ENCODE measurements at regions not wholly inside any gene's neighbourhood (a gene's known extent, or its start where the extent isn't known, plus 50 kb on each side); places are given as distances from the start of the nearest gene placed in this dataset.
"Not testable (repeated sequence)": the region's sequence is repeated elsewhere in the genome, so short reads cannot be mapped to it uniquely, and the experiment has no call there.

DNA sequence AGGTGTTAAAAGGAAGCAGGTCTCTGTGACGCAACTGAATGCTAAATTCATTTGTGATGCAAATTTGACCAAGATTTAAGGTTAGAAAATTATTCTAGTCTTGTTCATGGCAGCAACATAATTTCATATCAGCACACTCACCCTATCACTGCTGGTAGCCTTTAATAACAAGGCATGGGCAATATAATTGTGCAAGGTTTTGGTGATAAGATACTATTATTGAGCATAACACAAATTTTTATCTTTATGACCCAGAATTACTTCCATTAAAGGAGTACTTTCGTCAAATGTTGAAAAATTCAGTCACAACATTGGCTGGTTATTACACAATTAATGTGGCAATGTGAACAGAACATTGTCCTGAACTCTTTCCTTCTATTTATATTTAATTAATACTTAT, 96.0 kb upstream of the PAM start:
- in situ Hi-C loops (cut with HindIII; ENCODE audit: low pct_unique_long_range_greater_than_20kb, low sequenced_read_pairs) = no loop called here
- no peak for TF ChIP-seq JUND (IDR thresholded peaks at IDR 0.05; ENCODE audit: low read depth)
- no peak for DNase-seq (ENCODE audit: low read depth in 1 of 2, low spot score in 1 of 2)

DNA sequence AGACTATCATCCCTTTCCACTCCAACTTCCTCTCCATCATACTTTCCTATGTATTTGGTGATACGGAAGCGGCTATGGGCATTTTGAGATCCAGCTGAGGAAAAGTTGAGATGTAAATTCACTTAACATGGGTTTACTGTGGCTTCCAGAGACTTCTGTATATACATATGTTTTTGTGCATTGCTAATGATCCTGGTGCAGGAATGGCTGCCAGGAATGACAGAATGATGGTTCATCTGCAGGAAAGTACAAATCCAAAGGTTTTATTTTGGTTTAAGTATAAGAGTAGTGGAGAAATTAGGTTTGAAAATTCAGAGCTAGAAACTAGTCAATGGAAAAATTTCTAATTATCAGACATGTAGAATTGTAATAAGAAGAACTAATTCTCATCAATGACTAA, 95.0 kb upstream of the PAM start:
- DNase-seq (ENCODE audit: low read depth in 1 of 2, low spot score in 1 of 2) = no peak
- TF ChIP-seq JUND (IDR thresholded peaks at IDR 0.05; ENCODE audit: low read depth) = no peak
- in situ Hi-C loops (cut with HindIII; ENCODE audit: low pct_unique_long_range_greater_than_20kb, low sequenced_read_pairs) = no loop called here

DNA sequence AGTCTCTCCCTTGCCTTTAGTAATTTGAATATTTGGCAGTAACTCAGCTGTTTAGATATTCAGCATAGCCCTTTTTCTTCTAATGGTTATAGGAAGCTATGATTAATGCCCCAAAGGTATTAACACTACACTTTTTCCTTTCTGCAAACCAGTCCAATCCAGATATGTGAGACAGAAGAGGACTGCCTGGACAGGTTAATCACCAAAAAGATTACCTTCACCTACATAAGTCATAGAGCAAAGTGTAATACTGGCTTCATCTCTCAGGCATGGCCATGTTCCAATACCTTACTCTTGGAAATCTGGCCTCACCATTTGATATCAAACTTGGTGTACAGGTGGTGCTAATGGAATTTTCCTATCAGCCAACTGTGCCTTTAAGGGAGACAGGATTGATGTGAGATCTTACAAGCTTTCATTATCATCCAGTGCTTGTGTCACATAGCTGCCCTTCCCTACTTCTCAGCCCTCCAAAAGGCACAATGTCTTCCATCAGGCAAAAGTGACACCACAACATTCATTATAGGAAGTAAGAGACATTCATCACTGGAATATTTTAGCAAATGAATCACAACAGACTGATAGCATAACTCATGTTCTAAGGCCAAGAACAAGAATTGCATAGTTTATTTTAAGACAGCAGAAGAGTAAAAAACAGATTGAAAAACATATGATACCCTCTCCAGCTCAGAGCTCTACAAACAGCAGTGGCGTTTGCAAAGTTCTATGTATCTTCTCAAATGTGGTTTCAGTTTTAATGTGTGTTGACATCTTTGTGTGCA, 91.2 kb upstream of the PAM start:
- in situ Hi-C loops (cut with HindIII; ENCODE audit: low pct_unique_long_range_greater_than_20kb, low sequenced_read_pairs) = no loop called here
- no peak for DNase-seq (ENCODE audit: low read depth in 1 of 2, low spot score in 1 of 2)
- no peak for TF ChIP-seq JUND (IDR thresholded peaks at IDR 0.05; ENCODE audit: low read depth)

DNA sequence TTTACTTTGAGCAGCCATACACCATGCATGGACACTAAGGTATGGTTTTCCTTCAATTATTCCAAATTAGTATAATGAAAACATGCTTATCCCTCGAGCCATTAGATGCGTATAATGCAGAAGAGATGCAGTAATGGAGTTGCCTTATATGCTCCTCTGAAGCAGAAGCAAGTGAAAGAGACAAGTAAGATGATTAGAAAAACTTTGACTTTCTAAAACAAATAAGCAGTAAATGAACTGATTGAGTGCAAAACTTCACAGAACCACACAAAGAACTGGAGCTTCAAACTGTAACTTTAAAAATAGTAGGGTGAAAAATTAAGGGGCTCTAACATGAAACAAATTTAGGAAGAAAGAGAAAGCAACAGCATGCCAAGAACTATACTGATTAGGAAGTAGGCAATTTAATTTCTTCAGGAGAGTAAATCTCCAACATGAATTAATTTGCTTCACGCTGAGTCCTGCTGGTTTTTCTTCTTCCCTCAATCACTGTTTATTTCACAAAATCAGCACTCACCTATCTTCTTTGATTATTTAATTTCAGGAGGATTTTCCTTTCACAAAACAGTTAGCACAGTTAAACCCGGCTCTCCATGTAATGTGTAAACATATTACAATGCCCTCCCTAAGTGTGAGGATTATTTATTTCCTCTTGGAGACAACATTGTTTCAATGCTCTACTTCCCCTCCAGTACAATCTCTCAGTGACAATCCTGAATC, 90.3 kb upstream of the PAM start:
- DNase-seq (ENCODE audit: low read depth in 1 of 2, low spot score in 1 of 2) = no peak
- no peak for TF ChIP-seq JUND (IDR thresholded peaks at IDR 0.05; ENCODE audit: low read depth)
- in situ Hi-C loops (cut with HindIII; ENCODE audit: low pct_unique_long_range_greater_than_20kb, low sequenced_read_pairs) = no loop called here

DNA sequence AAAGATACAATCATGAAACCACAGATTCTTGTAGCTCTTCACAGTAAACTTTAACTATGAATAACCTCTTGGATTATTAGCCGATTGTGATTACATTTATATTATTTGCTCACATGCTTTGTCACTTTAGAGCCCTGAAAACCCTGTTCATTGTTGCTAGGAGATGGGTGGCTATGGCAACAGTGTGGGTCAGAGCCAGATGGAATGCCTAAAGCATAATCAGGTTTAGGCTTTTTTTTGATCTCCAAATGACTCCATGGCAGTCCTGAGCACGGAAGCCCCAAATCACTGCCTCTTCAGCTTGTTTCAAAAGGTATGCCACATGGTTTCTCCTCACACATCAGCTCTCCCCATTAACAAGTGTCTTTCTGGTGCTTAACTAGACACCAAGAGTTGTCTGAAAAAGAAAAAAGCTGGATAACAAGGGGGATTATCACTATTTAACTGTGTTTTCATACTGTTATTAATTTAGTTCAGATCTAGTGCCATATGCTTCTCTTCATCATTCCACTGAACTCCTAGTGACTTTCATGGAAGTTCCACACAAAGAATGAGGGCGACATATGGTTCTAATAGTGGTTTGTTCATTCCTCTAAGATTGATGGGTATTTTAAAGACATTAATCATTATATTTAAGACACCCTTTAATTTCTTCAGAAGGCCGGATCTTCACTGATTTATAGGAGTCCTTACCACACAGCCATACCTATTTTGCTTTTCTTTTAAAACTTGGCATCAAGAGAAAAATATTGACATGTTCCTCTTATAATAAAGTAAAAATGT, 88.8 kb upstream of the PAM start:
- TF ChIP-seq JUND (IDR thresholded peaks at IDR 0.05; ENCODE audit: low read depth) = no peak
- in situ Hi-C loops (cut with HindIII; ENCODE audit: low pct_unique_long_range_greater_than_20kb, low sequenced_read_pairs) = no loop called here
- peak in 1 of 2 experiments; percentile 35 for DNase-seq (ENCODE audit: low read depth in 1 of 2, low spot score in 1 of 2)

DNA sequence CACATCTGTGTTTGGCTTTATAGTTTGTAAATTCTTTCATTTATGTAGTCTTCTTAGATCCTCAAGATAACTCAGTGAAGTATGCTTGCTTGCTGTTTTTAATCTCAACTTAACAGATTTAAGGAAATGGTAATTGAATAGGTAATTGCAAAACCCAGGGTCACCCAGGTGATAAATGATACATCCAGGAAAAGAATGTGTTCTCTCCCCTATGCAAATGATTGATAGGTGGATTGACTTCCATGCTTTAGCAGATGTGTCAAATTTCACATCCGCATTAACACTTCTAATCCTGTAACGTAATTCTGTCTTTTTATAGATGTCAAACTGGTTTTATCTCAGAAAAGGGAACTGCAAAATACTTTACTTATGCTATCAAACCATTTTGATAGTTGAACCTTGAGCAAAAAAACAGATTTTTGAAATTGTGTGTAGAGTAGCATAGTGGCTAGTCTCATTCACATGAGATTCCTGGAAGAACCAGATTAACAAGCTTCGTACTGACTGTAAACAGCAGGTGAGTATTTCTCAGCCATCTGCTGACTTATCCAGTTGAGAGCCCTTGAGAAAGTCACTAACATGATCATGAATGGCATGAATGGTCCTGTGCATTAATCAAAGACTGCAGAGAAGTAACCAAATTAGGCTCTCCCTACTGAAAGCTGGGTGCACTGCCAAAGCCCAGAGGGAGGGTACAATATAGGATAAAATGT, 86.7 kb upstream of the PAM start:
- no peak for TF ChIP-seq JUND (IDR thresholded peaks at IDR 0.05; ENCODE audit: low read depth)
- DNase-seq (ENCODE audit: low read depth in 1 of 2, low spot score in 1 of 2) = peak; percentile 30 to 68
- in situ Hi-C loops (cut with HindIII; ENCODE audit: low pct_unique_long_range_greater_than_20kb, low sequenced_read_pairs) = no loop called here

DNA sequence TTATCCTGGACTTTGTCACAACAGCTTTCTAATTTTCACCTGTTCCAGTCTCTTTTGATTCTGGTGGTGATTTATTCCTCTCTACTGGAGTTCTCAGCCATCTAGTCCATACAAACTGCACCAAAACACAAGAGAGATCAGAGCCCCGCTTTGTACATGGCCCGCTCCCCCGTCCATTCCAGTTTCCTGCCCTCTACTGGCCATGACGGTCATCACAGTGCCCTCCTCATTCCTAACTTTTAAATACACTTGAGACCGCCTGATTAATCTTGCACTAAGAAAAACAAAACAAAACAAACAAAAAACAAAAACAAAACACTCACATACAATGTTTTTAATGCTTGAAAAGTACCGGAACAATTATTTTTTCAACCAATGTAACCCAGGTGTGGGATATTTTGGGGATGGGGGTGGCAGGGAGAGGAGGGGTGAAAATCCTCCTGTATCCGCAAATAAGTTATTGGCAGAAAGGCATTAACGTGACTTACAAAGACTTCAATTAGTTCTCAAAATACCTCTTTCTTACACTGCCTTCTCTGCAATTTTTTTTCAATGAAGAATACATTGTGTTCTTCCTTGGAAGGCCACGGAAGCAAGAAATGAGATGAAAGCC, 84.8 kb upstream of the PAM start:
- peak; percentile 30 to 40 for DNase-seq (ENCODE audit: low read depth in 1 of 2, low spot score in 1 of 2)
- in situ Hi-C loops (cut with HindIII; ENCODE audit: low pct_unique_long_range_greater_than_20kb, low sequenced_read_pairs) = no loop called here
- no peak for TF ChIP-seq JUND (IDR thresholded peaks at IDR 0.05; ENCODE audit: low read depth)

DNA sequence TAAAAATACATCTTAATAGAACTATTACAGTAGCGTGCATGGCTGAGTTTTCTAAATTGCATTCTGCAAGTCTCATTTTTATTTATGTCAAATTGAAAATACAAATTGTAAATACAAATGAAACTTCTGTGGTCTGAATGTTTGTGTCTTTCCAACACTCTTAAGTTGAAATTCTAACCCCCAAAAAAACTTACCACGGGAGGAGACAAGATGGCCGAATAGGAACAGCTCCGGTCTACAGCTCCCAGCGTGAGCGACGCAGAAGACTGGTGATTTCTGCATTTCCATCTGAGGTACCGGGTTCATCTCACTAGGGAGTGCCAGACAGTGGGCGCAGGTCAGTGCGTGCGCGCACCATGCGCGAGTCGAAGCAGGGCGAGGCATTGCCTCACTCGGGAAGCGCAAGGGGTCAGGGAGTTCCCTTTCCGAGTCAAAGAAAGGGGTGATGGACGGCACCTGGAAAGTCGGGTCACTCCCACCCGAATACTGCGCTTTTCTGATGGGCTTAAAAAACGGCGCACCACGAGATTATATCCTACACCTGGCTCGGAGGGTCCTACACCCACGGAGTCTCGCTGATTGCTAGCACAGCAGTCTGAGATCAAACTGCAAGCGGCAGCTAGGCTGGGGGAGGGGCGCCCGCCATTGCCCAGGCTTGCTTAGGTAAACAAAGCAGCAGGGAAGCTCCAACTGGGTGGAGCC, 83.9 kb upstream of the PAM start:
- not testable (repeated sequence) for DNase-seq (ENCODE audit: low read depth in 1 of 2, low spot score in 1 of 2)

DNA sequence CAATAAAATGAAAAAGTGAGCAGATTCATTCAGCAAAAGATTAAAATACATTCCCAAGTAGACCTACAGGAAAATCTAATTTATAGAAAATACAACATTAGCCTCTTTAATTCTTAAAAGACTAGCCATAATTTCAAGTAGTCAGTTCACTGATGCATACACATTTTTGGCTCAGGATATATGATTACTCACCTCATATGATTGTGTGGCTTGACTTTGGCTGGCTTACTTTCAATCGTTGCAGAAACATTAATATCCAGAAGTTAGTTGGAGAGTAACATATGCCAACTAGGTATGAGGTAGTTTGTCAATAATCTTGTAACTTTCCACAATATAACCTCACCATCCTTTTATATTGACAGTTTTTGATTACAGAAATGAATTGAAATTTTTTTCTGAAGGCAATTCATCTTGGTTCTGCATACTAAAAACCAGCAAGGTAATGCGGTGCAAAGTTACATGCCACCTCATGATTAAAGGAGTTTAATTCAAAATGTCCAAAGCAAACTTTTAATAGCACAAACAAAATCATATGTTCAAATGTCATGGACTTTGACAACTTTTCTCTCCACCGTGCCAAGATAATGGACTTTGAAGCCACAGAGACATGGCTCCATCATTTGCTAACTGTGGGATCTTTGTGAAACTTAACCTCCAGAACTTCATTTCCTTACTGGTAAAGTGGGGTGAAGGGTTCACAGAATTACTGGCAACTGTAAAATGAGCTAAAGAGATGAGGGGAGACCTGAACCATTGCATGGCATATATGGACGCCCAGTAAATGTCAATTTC, 76.6 kb upstream of the PAM start:
- in situ Hi-C loops (cut with HindIII; ENCODE audit: low pct_unique_long_range_greater_than_20kb, low sequenced_read_pairs) = no loop called here
- TF ChIP-seq JUND (IDR thresholded peaks at IDR 0.05; ENCODE audit: low read depth) = no peak
- DNase-seq (ENCODE audit: low read depth in 1 of 2, low spot score in 1 of 2) = no peak

More for the DNA sequence above, 83.9 kb upstream of the PAM start:
- in situ Hi-C loops (cut with HindIII; ENCODE audit: low pct_unique_long_range_greater_than_20kb, low sequenced_read_pairs) = not testable (repeated sequence)

DNA sequence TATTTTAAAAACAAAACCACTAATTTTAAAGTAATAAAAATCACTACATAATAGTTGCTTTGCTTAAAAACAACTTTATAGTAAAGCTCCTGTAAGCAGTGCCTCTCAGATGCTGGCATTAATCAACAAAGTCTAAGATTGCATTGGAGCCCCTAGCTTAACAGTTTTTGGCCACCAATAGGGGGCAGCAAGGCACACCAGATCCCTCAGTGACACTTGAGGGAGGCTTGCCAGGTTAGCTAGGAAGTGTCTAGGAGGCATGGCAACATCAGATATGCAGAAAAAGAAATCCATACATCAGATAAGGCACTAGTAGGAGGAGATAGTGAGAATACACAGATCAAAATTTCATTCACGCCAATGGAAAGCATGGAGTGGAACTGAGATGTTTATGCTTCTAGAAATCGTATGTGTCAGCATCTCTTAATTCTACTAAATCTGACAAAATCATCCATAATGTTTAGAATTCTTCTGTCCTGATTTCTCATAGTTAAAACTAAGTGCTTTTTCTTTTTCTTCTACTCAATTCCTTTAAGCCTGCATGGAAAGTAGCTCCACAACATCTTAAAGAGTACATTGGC, 73.6 kb upstream of the PAM start:
- in situ Hi-C loops (cut with HindIII; ENCODE audit: low pct_unique_long_range_greater_than_20kb, low sequenced_read_pairs) = no loop called here
- DNase-seq (ENCODE audit: low read depth in 1 of 2, low spot score in 1 of 2) = peak; percentile 38 to 77
- no peak for TF ChIP-seq JUND (IDR thresholded peaks at IDR 0.05; ENCODE audit: low read depth)
